Common myeloid progenitor, CD34-positive (primary cell): ENCODE measurements at regions not wholly inside any gene's neighbourhood (a gene's known extent, or its start where the extent isn't known, plus 50 kb on each side); places are given as distances from the start of the nearest gene placed in this dataset.
"Not testable (repeated sequence)": the region's sequence is repeated elsewhere in the genome, so short reads cannot be mapped to it uniquely, and the experiment has no call there.

Source experiments
- CTCF ChIA-PET: fragments of 350-600 bp; sonication (Branson Sonifier 250); formaldehyde crosslinking; loops from one replicate; lab custom pipeline; 2021; ENCODE audit warnings: antibody characterized with exemption; lab: Charles Lee
- POLR2A ChIA-PET: fragments of 350-600 bp; sonication (Branson Sonifier 250); formaldehyde crosslinking; loops from one replicate; lab custom pipeline; 2021; ENCODE audit warnings: antibody characterized with exemption; lab: Charles Lee
- DNase-seq, 3 donors: peaks; one replicate each; pipeline versions ENCODE4 v3.0.0 to v3.0.0-alpha.2; 2013
- H3K27ac ChIP-seq, 2 experiments: 1 replicate in 1 of 2; 2 replicates in 1 of 2; pipeline ENCODE4 v1.7.0; 2013; ENCODE audit warnings: inconsistent platforms in 2 of 2, low read length in 2 of 2, mild to moderate bottlenecking in 2 of 2, low read depth in 1 of 2, moderate library complexity in 1 of 2; ENCODE audit not compliant: severe bottlenecking in 2 of 2, insufficient read depth in 1 of 2, poor library complexity in 1 of 2
- H3K27me3 ChIP-seq, 5 experiments: replicated peaks in 2 of 5; 1 replicate in 3 of 5; 2 replicates in 2 of 5; pipeline versions ENCODE4 v1.6.1 to v1.7.0; 2013; ENCODE audit warnings: low read length in 4 of 5, mild to moderate bottlenecking in 2 of 5, moderate library complexity in 2 of 5, inconsistent platforms in 1 of 5; ENCODE audit not compliant: insufficient read depth in 5 of 5, control insufficient read depth in 4 of 5
- H3K36me3 ChIP-seq, 4 experiments: 1 replicate in 2 of 4; 2 replicates in 2 of 4; pipeline versions ENCODE4 v1.6.1 to v1.7.0; 2013; ENCODE audit warnings: low read length in 3 of 4, control low read depth in 1 of 4, mild to moderate bottlenecking in 1 of 4; ENCODE audit not compliant: control insufficient read depth in 4 of 4, insufficient read depth in 4 of 4
- H3K4me1 ChIP-seq, 4 experiments: 1 replicate in 3 of 4; 2 replicates in 1 of 4; pipeline versions ENCODE4 v1.6.1 to v1.7.1; 2013; ENCODE audit warnings: low read length in 3 of 4, mild to moderate bottlenecking in 3 of 4, control low read depth in 1 of 4, inconsistent platforms in 1 of 4, moderate library complexity in 1 of 4; ENCODE audit not compliant: control insufficient read depth in 4 of 4, insufficient read depth in 4 of 4; ENCODE audit errors: control extremely low read depth in 1 of 4
- H3K4me3 ChIP-seq, 7 experiments: 1 replicate in 4 of 7; 2 replicates in 3 of 7; pipeline versions ENCODE4 v1.5.1 to v1.7.0; 2013; ENCODE audit warnings: mild to moderate bottlenecking in 7 of 7, low read length in 6 of 7, moderate library complexity in 6 of 7, inconsistent platforms in 2 of 7, low read depth in 2 of 7, control low read depth in 1 of 7; ENCODE audit not compliant: insufficient read depth in 4 of 7, control insufficient read depth in 1 of 7; ENCODE audit errors: extremely low read depth in 1 of 7
- H3K9me3 ChIP-seq, 5 experiments: 1 replicate in 4 of 5; 2 replicates in 1 of 5; pipeline versions ENCODE4 v1.6.1 to v1.7.1; 2013; ENCODE audit warnings: low read length in 4 of 5, mild to moderate bottlenecking in 2 of 5, inconsistent platforms in 1 of 5, low read depth in 1 of 5, moderate library complexity in 1 of 5; ENCODE audit not compliant: control insufficient read depth in 4 of 5, insufficient read depth in 2 of 5; ENCODE audit errors: control extremely low read depth in 1 of 5
- WGBS: methylation state at CpG from one replicate; pipeline ENCODE4 v1.1.5; 2013; ENCODE audit not compliant: insufficient coverage; 5-methylcytosine and 5-hydroxymethylcytosine counted together

DNA sequence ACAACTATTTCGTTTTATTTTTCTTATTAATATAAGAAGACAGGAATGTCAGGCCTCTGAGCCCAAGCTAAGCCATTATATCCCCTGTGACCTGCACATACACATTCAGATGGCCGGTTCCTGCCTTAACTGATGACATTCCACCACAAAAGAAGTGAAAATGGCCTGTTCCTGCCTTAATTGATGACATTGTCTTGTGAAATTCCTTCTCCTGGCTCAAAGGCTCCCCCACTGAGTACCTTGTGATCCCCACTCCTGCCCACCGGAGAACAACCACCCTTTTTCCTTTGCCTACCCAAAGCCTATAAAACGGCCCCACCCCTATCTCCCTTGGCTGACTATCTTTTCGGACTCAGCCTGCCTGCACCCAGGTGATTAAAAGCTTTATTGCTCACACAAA, 672.5 kb upstream of the GJE1 start:
- POLR2A ChIA-PET, H3K4me1 ChIP-seq, H3K36me3 ChIP-seq, CTCF ChIA-PET, H3K27me3 ChIP-seq, H3K27ac ChIP-seq, H3K9me3 ChIP-seq, DNase-seq, H3K4me3 ChIP-seq: not testable (repeated sequence)
- 80% methylated on average over 1 of the region's 5 CpGs for WGBS

DNA sequence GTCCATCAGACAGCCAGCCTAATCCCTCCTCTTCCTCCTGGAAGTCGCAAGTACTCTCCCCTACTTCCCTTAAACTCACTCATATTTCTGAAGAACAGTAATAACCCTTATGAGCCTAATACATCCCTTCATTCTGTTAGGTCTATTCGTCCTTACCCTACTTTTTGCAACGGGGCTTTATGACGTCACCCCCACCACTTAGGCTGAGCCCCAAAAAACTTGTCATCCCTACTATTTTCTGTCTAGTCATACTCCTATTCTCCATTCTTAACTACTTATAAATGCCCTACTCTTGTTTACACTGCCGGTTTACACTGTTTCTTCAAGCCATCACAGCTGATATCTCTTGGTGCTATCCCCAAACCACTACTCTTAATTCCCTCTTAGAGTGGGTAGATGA, 674.7 kb upstream of the GJE1 start:
- DNase-seq, H3K4me1 ChIP-seq, POLR2A ChIA-PET, H3K4me3 ChIP-seq, H3K27me3 ChIP-seq, H3K36me3 ChIP-seq, H3K9me3 ChIP-seq, CTCF ChIA-PET, H3K27ac ChIP-seq: not testable (repeated sequence)
- 98% methylated on average over 4 of the region's 5 CpGs for WGBS

- Histone ChIP-seq H3K36me3 (no peaks in the 10 kb centered on the region), H3K27me3 (no peaks in the 10 kb centered on the region), H3K9me3 (no peaks in the 10 kb centered on the region), H3K27ac (no peak overlapping the region), H3K4me3 (no peak overlapping the region), H3K4me1 (no peaks in the 10 kb centered on the region)
- ChIA-PET CTCF (no interaction called here), POLR2A (no interaction called here)
- DNase-seq: no peak
Observed at GRCh38 chr6:141452354-141452686, 680.4 kb upstream of the GJE1 start.

DNA sequence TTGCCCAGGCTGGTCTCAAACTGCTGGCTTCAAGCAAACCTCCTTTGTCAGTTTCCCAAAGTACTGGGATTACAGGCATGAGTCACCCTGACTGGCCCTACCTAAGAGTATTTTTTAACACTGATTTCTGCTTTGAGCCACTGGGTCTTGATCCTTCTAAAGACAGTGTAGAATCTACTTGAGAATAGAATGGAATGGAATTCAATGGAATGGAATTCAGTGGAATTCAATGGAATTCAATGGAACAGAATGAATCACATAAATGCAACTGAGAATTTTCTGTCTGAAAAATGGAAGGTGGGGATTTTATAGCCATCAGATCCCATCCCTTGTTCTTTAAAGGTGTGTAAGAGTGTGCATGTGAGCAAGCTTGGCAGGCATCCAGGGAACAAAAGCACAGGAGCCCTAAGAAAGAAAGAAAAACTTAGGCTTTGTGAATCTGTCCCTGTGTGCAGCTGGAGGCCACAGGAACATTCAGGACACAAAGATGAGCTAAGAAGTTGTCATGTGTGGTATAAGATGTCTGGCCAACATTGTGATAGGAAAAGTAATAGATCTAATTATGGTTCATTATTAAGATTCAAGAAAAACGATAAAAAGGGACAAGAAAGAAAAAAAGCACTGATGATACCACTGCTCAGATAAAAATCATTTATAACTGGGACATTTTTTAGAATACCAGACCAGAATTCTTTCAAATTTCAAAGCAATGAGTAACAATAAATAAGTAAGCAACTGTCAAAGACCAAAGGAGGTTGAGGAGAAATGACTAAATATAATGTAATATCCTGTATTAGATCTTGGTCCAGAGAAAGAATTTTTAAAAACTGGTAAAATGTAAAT, 681.0 kb upstream of the GJE1 start:
- no peak for DNase-seq
- Histone ChIP-seq H3K4me3 (no peak overlapping the region), H3K9me3 (no peaks in the 10 kb centered on the region), H3K36me3 (no peaks in the 10 kb centered on the region), H3K4me1 (no peaks in the 10 kb centered on the region), H3K27me3 (no peaks in the 10 kb centered on the region), H3K27ac (no peak overlapping the region)
- no CpG with 5 or more reads among the region's 1 CpG for WGBS
- ChIA-PET POLR2A (no interaction called here), CTCF (no interaction called here)

GRCh38 chr6:141451181-141451510, 681.6 kb upstream of the GJE1 start:
- Histone ChIP-seq H3K27me3 (no peaks in the 10 kb centered on the region), H3K27ac (no peak overlapping the region), H3K9me3 (no peaks in the 10 kb centered on the region), H3K4me3 (no peak overlapping the region), H3K36me3 (no peaks in the 10 kb centered on the region), H3K4me1 (no peaks in the 10 kb centered on the region)
- CTCF ChIA-PET: no interaction called here
- POLR2A ChIA-PET: no interaction called here
- DNase-seq: no peak

DNA sequence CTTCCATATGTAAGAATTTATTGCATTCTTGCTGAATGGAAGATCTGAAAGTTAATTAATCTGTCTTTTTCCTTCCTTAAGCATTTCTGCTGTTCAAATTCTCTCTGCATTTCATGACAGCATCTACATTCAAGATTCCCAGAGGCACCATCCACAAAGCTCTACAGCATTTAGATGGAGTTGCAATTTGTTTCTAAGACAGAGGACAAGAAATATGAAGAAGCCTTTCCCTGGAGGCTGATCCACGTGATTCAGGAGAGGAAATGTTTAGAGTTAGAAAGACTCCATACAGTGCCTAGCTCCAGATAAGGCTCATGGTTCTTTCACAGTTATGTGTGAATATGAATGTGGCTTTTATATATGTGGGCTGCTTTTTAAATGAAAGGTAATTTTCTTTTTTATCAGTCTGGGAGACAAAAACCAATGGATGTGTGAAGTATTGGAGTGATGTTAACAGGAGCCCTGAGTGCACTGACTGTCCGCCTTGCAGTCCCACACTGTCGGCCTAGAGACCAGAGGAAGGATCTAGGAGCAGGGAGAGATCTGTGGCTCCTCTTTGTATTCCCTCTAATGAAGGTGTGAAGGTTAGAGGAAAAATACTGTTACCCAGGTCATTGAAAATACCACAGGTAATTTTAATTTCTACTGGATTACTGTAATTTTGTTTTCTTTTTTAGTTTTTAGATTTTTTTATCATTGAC, 686.6 kb upstream of the GJE1 start:
- no peak overlapping the region for H3K27ac ChIP-seq
- H3K4me1 ChIP-seq: no peaks in the 10 kb centered on the region
- POLR2A ChIA-PET: no interaction called here
- no peaks in the 10 kb centered on the region for H3K27me3 ChIP-seq
- no peak overlapping the region for H3K4me3 ChIP-seq
- no peaks in the 10 kb centered on the region for H3K36me3 ChIP-seq
- no peaks in the 10 kb centered on the region for H3K9me3 ChIP-seq
- CTCF ChIA-PET: no interaction called here
- WGBS: 100% methylated on average over 2 of the region's 3 CpGs
- no peak for DNase-seq

- H3K36me3 ChIP-seq: no peaks in the 10 kb centered on the region
- ChIA-PET POLR2A (no interaction called here), CTCF (no interaction called here)
- H3K4me3 ChIP-seq: no peak overlapping the region
- no peaks in the 10 kb centered on the region for H3K9me3 ChIP-seq
- no peaks in the 10 kb centered on the region for H3K27me3 ChIP-seq
- 100% methylated on average over 1 of the region's 1 CpG for WGBS
- DNase-seq: no peak
- H3K27ac ChIP-seq: no peak overlapping the region
- H3K4me1 ChIP-seq: no peaks in the 10 kb centered on the region
Observed at GRCh38 chr6:141443668-141444289, 688.9 kb upstream of the GJE1 start.
